Mesenchymal stem cell (in vitro differentiated cells and primary cell): ENCODE measurements at regions not wholly inside any gene's neighbourhood (a gene's known extent, or its start where the extent isn't known, plus 50 kb on each side); places are given as distances from the start of the nearest gene placed in this dataset.

Source experiments
- DNase-seq: peaks from one replicate; pipeline ENCODE4 v3.0.0-alpha.2; 2013
- H2AFZ ChIP-seq: one replicate; pipeline ENCODE4 v1.6.1; 2013; ENCODE audit warnings: low read depth, mild to moderate bottlenecking, control low read depth, inconsistent platforms, low read length, moderate library complexity
- H2AK5ac ChIP-seq: 2 replicates; pipeline ENCODE4 v1.6.1; 2013; ENCODE audit warnings: low read length, moderate library complexity, mild to moderate bottlenecking, inconsistent platforms; ENCODE audit not compliant: severe bottlenecking
- H2BK120ac ChIP-seq: one replicate; pipeline ENCODE4 v1.6.1; 2013; ENCODE audit warnings: low read depth, mild to moderate bottlenecking, inconsistent platforms, low read length, moderate library complexity
- H2BK12ac ChIP-seq, 2 experiments: one replicate each; pipeline ENCODE4 v1.6.1; 2013; ENCODE audit warnings: inconsistent platforms in 2 of 2, low read length in 2 of 2, mild to moderate bottlenecking in 2 of 2, moderate library complexity in 2 of 2, control low read depth in 1 of 2
- H2BK15ac ChIP-seq: one replicate; pipeline ENCODE4 v1.6.1; 2013; ENCODE audit warnings: mild to moderate bottlenecking, low read depth, inconsistent platforms; ENCODE audit not compliant: poor library complexity, severe bottlenecking
- H2BK5ac ChIP-seq: 2 replicates; pipeline ENCODE4 v1.6.1; 2013; ENCODE audit warnings: low read depth, mild to moderate bottlenecking, low read length, control low read depth, inconsistent platforms; ENCODE audit not compliant: poor library complexity, severe bottlenecking
- H3K14ac ChIP-seq, 2 experiments: one replicate each; pipeline ENCODE4 v1.6.1; 2013; ENCODE audit warnings: inconsistent platforms in 2 of 2, low read length in 2 of 2, control low read depth in 1 of 2, mild to moderate bottlenecking in 1 of 2, moderate library complexity in 1 of 2
- H3K18ac ChIP-seq, 2 experiments: one replicate each; pipeline ENCODE4 v1.6.1; 2013; ENCODE audit warnings: inconsistent platforms in 2 of 2, low read length in 2 of 2, control low read depth in 1 of 2, low read depth in 1 of 2, mild to moderate bottlenecking in 1 of 2
- H3K23ac ChIP-seq, 2 experiments: one replicate each; pipeline ENCODE4 v1.6.1; 2013; ENCODE audit warnings: inconsistent platforms in 2 of 2, low read length in 2 of 2, mild to moderate bottlenecking in 2 of 2, moderate library complexity in 2 of 2, control low read depth in 1 of 2
- H3K27ac ChIP-seq: 2 replicates; pipeline ENCODE4 v1.5.1; 2013; ENCODE audit warnings: mild to moderate bottlenecking, moderate library complexity, low read length, control low read depth, inconsistent platforms; ENCODE audit not compliant: poor library complexity, severe bottlenecking
- H3K27me3 ChIP-seq, 2 experiments: 2 replicates each; pipeline versions ENCODE4 v1.6.1 to v1.7.0; 2013; ENCODE audit warnings: low read length in 2 of 2, mild to moderate bottlenecking in 2 of 2, moderate library complexity in 2 of 2, control low read depth in 1 of 2, inconsistent platforms in 1 of 2; ENCODE audit not compliant: control insufficient read depth in 1 of 2, insufficient read depth in 1 of 2
- H3K36me3 ChIP-seq, 2 experiments: 2 replicates each; pipeline versions ENCODE4 v1.6.1 to v1.7.0; 2013; ENCODE audit warnings: low read length in 2 of 2, control low read depth in 1 of 2, inconsistent platforms in 1 of 2, low read depth in 1 of 2, mild to moderate bottlenecking in 1 of 2; ENCODE audit not compliant: insufficient read depth in 2 of 2, control insufficient read depth in 1 of 2
- H3K4ac ChIP-seq, 2 experiments: one replicate each; pipeline ENCODE4 v1.6.1; 2013; ENCODE audit warnings: inconsistent platforms in 2 of 2, low read length in 2 of 2, mild to moderate bottlenecking in 2 of 2, moderate library complexity in 2 of 2, control low read depth in 1 of 2, low read depth in 1 of 2
- H3K4me1 ChIP-seq: 2 replicates; pipeline ENCODE4 v1.6.1; 2013; ENCODE audit warnings: low read depth, low read length, control low read depth; ENCODE audit not compliant: control insufficient read depth, insufficient read depth
- H3K4me2 ChIP-seq: 2 replicates; pipeline ENCODE4 v1.6.1; 2013; ENCODE audit warnings: low read length, mild to moderate bottlenecking, inconsistent platforms; ENCODE audit not compliant: poor library complexity, severe bottlenecking
- H3K4me3 ChIP-seq, 2 experiments: 2 replicates each; pipeline versions ENCODE4 v1.5.1 to v1.7.0; 2013; ENCODE audit warnings: low read length in 2 of 2, mild to moderate bottlenecking in 2 of 2, control low read depth in 1 of 2, low read depth in 1 of 2; ENCODE audit not compliant: insufficient read depth in 1 of 2
- H3K79me1 ChIP-seq: replicated peaks from 2 replicates; pipeline ENCODE4 v1.6.1; 2013; ENCODE audit warnings: mild to moderate bottlenecking, control low read depth, low read length, inconsistent platforms; ENCODE audit not compliant: poor library complexity, severe bottlenecking
- H3K9ac ChIP-seq: 2 replicates; pipeline ENCODE4 v1.7.0; 2013; ENCODE audit warnings: mild to moderate bottlenecking, low read length, moderate library complexity
- H3K9me3 ChIP-seq: 2 replicates; pipeline ENCODE4 v1.7.0; 2013; ENCODE audit warnings: mild to moderate bottlenecking, low read length; ENCODE audit not compliant: control insufficient read depth
- H4K8ac ChIP-seq: one replicate; pipeline ENCODE4 v1.6.1; 2013; ENCODE audit warnings: inconsistent platforms, mild to moderate bottlenecking, low read length, moderate library complexity
- H4K91ac ChIP-seq: one replicate; pipeline ENCODE4 v1.6.1; 2013; ENCODE audit warnings: mild to moderate bottlenecking, low read length, inconsistent platforms
- WGBS: methylation state at CpG from one replicate; pipeline ENCODE4 v1.1.7; 2013; ENCODE audit warnings: mixed read lengths; 5-methylcytosine and 5-hydroxymethylcytosine counted together

GRCh38 chr18:55762424-55762823, 174.4 kb upstream of the TCF4 start:
- no peaks in the 10 kb centered on the region for H3K36me3 ChIP-seq
- H3K9ac ChIP-seq = no peak overlapping the region
- H3K27me3 ChIP-seq = no peaks in the 10 kb centered on the region
- no peak overlapping the region for H3K18ac ChIP-seq
- H2BK120ac ChIP-seq = no peak overlapping the region
- no peaks in the 10 kb centered on the region for H3K9me3 ChIP-seq
- H3K79me1 ChIP-seq = no peaks in the 10 kb centered on the region
- H3K4me2 ChIP-seq = no peak overlapping the region
- no peak for DNase-seq
- no peak overlapping the region for H3K4ac ChIP-seq
- H2BK15ac ChIP-seq = no peak overlapping the region
- H4K8ac ChIP-seq = no peak overlapping the region
- no peak overlapping the region for H3K23ac ChIP-seq
- no peak overlapping the region for H2AFZ ChIP-seq
- H2AK5ac ChIP-seq = no peak overlapping the region
- H3K14ac ChIP-seq = no peak overlapping the region
- H2BK12ac ChIP-seq = no peak overlapping the region
- no peak overlapping the region for H3K27ac ChIP-seq
- H3K4me1 ChIP-seq = peaks cover 2% of the 10 kb centered on the region
- no peak overlapping the region for H3K4me3 ChIP-seq
- H2BK5ac ChIP-seq = no peak overlapping the region
- WGBS = 49% methylated on average over 3 of the region's 3 CpGs
- H4K91ac ChIP-seq = no peak overlapping the region

GRCh38 chr18:55753643-55754263, 165.8 kb upstream of the TCF4 start:
- Histone ChIP-seq H3K14ac (no peak overlapping the region), H3K27ac (no peak overlapping the region), H3K9ac (no peak overlapping the region), H2AFZ (no peak overlapping the region), H3K27me3 (no peaks in the 10 kb centered on the region), H3K4me1 (no peaks in the 10 kb centered on the region), H3K36me3 (no peaks in the 10 kb centered on the region), H2BK15ac (no peak overlapping the region), H3K4ac (no peak overlapping the region), H4K91ac (no peak overlapping the region), H3K23ac (no peak overlapping the region), H2BK120ac (no peak overlapping the region), H3K9me3 (no peaks in the 10 kb centered on the region), H2BK5ac (no peak overlapping the region), H4K8ac (no peak overlapping the region), H3K79me1 (no peaks in the 10 kb centered on the region), H3K18ac (no peak overlapping the region), H2BK12ac (no peak overlapping the region), H2AK5ac (no peak overlapping the region), H3K4me3 (no peak overlapping the region), H3K4me2 (no peak overlapping the region)
- 43% methylated on average over 3 of the region's 4 CpGs for WGBS
- no peak for DNase-seq

GRCh38 chr18:55751476-55751875, 163.5 kb upstream of the TCF4 start:
- DNase-seq = no peak
- Histone ChIP-seq H4K91ac (no peak overlapping the region), H3K23ac (no peak overlapping the region), H3K9me3 (no peaks in the 10 kb centered on the region), H3K79me1 (no peaks in the 10 kb centered on the region), H3K27me3 (no peaks in the 10 kb centered on the region), H4K8ac (no peak overlapping the region), H3K14ac (no peak overlapping the region), H3K9ac (no peak overlapping the region), H3K27ac (no peak overlapping the region), H3K18ac (no peak overlapping the region), H2BK12ac (no peak overlapping the region), H2BK120ac (no peak overlapping the region), H3K4me3 (no peak overlapping the region), H3K4me1 (no peaks in the 10 kb centered on the region), H2BK15ac (no peak overlapping the region), H2BK5ac (no peak overlapping the region), H3K36me3 (no peaks in the 10 kb centered on the region), H2AFZ (no peak overlapping the region), H2AK5ac (no peak overlapping the region), H3K4me2 (no peak overlapping the region), H3K4ac (no peak overlapping the region)
- over 99% methylated on average over 4 of the region's 4 CpGs for WGBS

- WGBS = 68% methylated on average over 4 of the region's 4 CpGs
- H3K9ac ChIP-seq = no peak overlapping the region
- no peaks in the 10 kb centered on the region for H3K36me3 ChIP-seq
- H4K8ac ChIP-seq = no peak overlapping the region
- no peak overlapping the region for H2BK15ac ChIP-seq
- no peak overlapping the region for H3K4ac ChIP-seq
- no peak overlapping the region for H3K4me2 ChIP-seq
- no peak overlapping the region for H4K91ac ChIP-seq
- H2BK120ac ChIP-seq = no peak overlapping the region
- H3K9me3 ChIP-seq = no peaks in the 10 kb centered on the region
- H3K79me1 ChIP-seq = no peaks in the 10 kb centered on the region
- H3K4me3 ChIP-seq = no peak overlapping the region
- no peaks in the 10 kb centered on the region for H3K4me1 ChIP-seq
- H3K27ac ChIP-seq = no peak overlapping the region
- DNase-seq = no peak
- H2AFZ ChIP-seq = no peak overlapping the region
- no peaks in the 10 kb centered on the region for H3K27me3 ChIP-seq
- H2BK5ac ChIP-seq = no peak overlapping the region
- no peak overlapping the region for H2BK12ac ChIP-seq
- H3K18ac ChIP-seq = no peak overlapping the region
- H2AK5ac ChIP-seq = no peak overlapping the region
- H3K23ac ChIP-seq = no peak overlapping the region
- H3K14ac ChIP-seq = no peak overlapping the region
Measured at GRCh38 chr18:55748227-55748738, 160.3 kb upstream of the TCF4 start.
